ENCODE measurements at regions not wholly inside any gene's neighbourhood (a gene's known extent, or its start where the extent isn't known, plus 50 kb on each side); places are given as distances from the start of the nearest gene placed in this dataset.

DNA sequence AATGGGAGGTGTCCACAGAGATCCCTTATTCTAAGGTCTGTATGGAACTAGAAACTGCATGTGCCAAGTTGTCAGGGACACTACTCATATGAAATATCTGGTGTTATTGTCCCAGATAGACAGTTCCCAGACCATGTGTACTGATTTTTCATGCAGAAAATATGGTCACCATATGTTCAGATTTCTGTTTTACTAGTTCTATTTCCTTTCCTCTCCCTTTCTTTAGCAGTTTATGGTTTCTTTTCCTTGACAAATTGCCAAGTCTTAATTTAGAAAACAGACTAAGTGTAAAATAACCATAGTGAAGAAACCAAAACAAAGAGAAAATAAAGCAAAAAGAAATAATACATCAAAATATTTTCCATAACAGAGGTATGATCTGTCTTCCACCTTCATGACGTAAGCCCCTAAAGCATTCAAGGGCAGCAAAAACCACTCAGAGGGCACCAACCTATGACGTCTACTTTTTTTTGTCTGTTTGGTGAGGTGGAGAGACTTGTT is 248.5 kb downstream of the KCTD12 start:
- H3K36me3 Mint-ChIP-seq, result no peaks in the 10 kb centered on the region
- no peak overlapping the region for H3K27ac Mint-ChIP-seq
- no peak overlapping the region for H3K4me3 Mint-ChIP-seq
- H3K4me1 Mint-ChIP-seq, result no peaks in the 10 kb centered on the region
- no peak for DNase-seq (ENCODE audit: low spot score in 2 of 2)
- peaks cover 2% of the 10 kb centered on the region for H3K9me3 Mint-ChIP-seq
- peaks cover 9% of the 10 kb centered on the region for H3K27me3 Mint-ChIP-seq
- no peak for ATAC-seq (ENCODE audit: low read depth)

DNA sequence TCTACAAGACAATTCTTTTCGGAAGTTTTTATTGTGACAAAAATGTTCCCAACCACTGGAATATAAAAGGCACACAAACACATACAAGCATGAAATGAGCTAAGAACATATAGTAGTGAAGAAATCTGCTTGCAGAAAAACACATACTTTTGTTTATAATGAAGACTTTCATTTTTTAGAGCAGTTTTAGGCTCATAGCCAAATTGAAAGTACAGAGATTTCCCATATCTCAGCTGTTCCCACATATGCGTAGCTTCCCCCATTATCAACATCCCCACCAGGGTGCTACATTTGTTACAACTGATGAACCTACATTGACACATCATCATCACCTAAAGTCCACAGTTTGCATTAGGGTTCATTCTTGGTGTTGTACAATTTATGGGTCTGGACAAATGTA is 249.4 kb downstream of the KCTD12 start:
- Mint-ChIP-seq H3K9me3 (peaks cover 2% of the 10 kb centered on the region), H3K27ac (no peak overlapping the region), H3K4me1 (no peaks in the 10 kb centered on the region), H3K36me3 (no peaks in the 10 kb centered on the region), H3K27me3 (peaks cover 9% of the 10 kb centered on the region), H3K4me3 (no peak overlapping the region)
- DNase-seq (ENCODE audit: low spot score in 2 of 2), result no peak
- no peak for ATAC-seq (ENCODE audit: low read depth)

DNA sequence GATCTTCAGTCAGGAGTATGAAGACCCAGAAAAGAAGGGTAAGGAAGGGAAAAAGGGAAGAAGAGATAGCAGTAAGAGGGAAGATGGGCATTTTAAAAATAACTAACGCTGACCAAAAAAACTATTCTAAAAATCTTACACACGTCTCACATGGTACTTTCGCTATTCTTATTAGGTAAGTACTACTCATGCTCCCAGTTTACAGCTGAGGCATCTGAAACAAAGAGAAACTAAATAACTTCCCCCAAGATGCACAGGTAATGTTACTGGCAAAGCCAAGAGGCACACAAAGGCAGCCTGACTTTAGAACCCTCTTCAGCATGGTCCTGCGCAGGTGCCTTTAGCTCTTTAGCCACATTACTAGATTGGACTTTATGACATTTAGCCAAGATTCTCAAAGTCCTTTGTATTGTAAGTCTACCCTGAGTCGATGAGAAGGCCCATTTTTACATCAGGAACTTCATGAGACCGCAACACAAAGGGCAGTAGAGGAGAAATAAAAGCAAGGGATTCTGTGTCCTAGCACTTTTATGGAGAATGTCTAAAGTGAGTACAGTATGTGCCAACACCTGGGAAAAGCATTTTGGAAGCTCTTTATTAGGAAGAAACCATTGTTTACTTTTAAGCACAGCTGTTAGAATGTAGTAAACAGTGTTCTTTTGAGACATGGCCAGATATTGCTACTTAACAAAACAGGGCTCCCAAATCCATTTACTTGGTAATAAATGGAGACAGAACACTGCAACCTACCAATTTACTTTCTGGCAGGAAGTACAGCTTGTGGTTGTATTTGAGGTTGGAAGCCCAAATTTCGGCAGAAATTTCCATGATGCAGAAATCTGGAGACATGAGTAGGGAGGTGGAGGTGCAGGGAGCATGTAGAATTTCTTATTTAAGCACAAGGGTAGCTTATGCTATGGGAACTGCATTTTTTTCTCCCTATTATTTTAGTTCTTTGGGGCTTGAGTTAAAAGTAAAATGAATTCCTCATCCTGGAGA is 250.7 kb downstream of the KCTD12 start:
- Mint-ChIP-seq H3K27ac (no peak overlapping the region), H3K4me3 (no peak overlapping the region), H3K4me1 (no peaks in the 10 kb centered on the region), H3K27me3 (peaks cover 7% of the 10 kb centered on the region), H3K36me3 (no peaks in the 10 kb centered on the region), H3K9me3 (peaks cover 2% of the 10 kb centered on the region)
- DNase-seq (ENCODE audit: low spot score in 2 of 2) (no peak), ATAC-seq (ENCODE audit: low read depth) (no peak)

DNA sequence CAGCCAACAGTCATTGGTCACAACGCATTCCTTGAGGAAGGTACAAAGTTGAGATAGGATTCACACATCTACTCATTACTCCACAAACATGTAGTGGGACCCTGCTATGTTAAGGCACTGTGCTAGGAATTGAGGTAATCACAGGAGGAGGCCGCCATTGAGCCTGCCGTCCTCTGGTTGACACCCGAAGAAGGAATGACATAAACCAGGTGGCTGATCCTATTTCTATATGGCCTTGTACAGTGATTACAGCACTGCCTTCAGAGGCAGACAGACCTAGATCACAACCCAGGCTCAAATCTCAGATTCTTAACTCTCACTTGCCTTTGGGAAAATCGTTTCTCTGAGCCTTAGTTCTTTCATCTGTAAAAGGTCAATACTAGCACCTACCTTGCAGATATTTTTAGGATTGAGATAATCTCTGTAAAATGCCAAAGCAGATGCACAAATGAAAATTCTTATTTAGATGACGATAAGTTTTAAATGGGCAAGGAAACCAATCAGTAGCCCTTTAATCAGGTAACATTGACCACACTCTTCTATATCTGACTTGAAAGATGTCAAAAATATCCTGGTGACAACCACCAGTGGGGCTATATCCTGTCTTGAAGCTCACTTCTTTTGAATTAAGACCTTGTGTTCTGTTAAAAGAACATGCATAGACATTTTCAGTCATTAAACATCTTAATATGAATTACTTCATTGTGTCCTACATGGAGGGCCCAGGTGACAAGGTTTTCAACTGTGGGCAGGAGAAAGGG is 251.6 kb downstream of the KCTD12 start:
- Mint-ChIP-seq H3K4me1 (no peaks in the 10 kb centered on the region), H3K9me3 (peaks cover 2% of the 10 kb centered on the region), H3K27ac (no peak overlapping the region), H3K27me3 (peaks cover 7% of the 10 kb centered on the region), H3K36me3 (no peaks in the 10 kb centered on the region), H3K4me3 (no peak overlapping the region)
- no peak for ATAC-seq (ENCODE audit: low read depth)
- DNase-seq (ENCODE audit: low spot score in 2 of 2), result no peak

DNA sequence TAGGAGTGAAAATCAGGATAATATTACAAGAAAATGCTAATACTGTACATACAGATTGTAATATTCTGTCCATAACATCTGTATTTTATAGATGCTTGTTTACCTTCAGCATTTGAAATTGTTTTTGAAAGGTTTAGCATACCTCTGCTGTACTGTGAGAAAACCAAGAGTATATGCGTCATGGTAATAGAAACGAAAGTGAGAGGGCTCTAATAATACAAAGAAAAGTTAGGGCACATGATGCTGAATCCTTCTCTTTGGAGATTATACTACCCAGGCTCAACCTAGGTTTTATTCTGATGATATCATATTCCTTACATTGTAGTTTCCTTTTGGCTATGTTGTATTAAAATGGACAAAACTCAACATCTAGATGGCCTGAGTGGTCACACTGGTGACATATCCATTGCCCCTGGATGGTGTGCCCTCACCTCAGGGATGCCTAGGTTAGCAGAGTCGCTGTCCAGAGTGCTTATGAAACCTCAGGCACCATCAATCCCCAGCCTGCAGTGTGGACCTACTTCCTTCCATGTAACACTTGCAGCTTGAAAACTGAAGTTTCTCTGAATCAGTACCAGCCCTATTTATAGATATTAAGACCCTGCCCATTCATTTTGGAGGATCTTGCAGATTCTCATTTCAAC is 253.7 kb downstream of the KCTD12 start:
- ATAC-seq (ENCODE audit: low read depth) (no peak), DNase-seq (ENCODE audit: low spot score in 2 of 2) (no peak)
- Mint-ChIP-seq H3K4me1 (no peaks in the 10 kb centered on the region), H3K36me3 (no peaks in the 10 kb centered on the region), H3K9me3 (peaks cover 4% of the 10 kb centered on the region), H3K27ac (no peak overlapping the region), H3K4me3 (no peak overlapping the region), H3K27me3 (peaks cover 5% of the 10 kb centered on the region)

DNA sequence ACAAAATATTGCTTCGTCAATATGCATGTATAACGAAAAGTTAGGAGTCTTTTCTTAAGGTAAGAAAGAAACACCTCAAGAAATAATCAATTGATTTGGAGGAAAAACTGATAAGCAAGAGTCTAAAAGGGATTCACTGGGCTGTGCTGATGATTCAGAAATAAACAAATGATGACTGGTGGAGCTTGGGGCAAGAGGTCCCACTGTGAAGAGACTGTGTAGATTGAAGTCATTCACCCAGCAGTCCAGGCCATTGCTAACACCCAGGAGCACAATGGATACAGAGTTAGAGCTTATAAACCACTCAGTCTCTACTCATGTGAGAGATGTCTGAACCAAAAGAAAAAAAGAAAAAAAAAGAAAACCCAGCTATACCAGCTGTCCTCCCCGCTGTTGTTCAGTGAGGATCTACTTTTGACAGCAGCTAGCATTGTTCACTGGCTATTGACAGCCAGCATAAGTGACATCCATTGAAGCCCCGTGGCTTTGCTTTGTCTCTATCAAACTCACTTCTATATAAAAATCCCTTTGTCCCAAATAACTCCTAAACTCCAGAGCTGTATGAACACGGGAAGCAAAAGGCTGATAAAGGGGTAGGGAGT is 255.5 kb downstream of the KCTD12 start:
- H3K9me3 Mint-ChIP-seq, result peaks cover 4% of the 10 kb centered on the region
- no peak overlapping the region for H3K27ac Mint-ChIP-seq
- DNase-seq (ENCODE audit: low spot score in 2 of 2) (no peak), ATAC-seq (ENCODE audit: low read depth) (no peak)
- H3K4me3 Mint-ChIP-seq, result no peak overlapping the region
- no peaks in the 10 kb centered on the region for H3K4me1 Mint-ChIP-seq
- H3K36me3 Mint-ChIP-seq, result no peaks in the 10 kb centered on the region
- H3K27me3 Mint-ChIP-seq, result peaks cover 9% of the 10 kb centered on the region

DNA sequence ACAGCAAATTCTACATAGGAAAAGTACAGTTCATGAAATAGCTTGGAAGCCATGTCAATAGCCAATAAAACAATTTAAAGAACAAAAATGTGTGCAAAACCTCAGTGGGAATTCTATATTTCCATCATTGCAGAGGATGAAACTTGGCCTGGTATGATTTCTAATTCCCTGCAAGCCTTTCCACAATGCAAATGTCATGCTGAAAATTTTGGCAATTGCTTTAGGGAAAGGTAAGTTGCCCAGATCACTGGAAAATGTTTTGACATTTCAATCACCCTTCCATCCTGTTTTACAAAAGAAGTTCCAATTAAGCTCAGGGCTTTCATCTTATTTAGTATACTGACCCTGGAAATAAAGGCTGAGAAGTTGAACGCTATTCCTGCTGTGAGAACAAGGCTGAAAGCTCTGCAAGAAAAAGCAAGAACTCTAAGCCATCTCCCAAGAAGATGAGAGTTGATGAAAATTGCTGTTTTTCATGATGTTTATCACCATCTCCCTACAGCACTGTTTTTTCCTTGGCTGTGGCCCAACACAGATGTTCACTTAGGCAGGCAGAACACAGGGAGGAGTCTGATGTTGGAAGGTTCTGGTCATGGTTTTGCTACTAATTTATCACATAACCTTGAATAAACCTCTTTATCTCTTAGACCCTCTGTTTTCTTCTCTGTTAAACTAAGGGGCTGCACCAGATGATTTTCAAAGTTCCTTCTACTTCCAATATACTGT is 263.7 kb downstream of the KCTD12 start:
- Mint-ChIP-seq H3K4me3 (no peak overlapping the region), H3K9me3 (no peaks in the 10 kb centered on the region), H3K27ac (no peak overlapping the region), H3K27me3 (peaks cover 9% of the 10 kb centered on the region), H3K36me3 (no peaks in the 10 kb centered on the region), H3K4me1 (no peaks in the 10 kb centered on the region)
- DNase-seq (ENCODE audit: low spot score in 2 of 2) (no peak), ATAC-seq (ENCODE audit: low read depth) (no peak)

DNA sequence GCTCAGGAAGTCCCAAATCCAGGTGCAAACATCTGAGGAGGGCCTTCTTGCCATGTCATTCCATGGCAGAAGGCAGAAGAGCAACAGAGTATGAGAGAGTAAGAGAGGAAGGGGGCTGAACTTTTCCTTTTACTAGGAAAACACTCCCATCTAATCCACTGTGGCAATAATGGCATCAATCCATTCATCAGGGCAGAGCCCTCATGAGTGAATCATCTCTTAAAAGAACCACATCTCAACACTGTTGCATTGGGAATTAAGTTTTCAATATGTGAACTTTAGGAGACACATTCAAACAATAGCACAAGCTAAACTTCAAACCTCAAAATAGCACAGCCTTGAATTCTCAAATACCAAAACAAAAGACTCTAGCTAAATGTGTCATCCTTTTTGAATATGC is 264.5 kb downstream of the KCTD12 start:
- H3K4me3 Mint-ChIP-seq, result no peak overlapping the region
- H3K4me1 Mint-ChIP-seq, result no peaks in the 10 kb centered on the region
- no peak overlapping the region for H3K27ac Mint-ChIP-seq
- H3K36me3 Mint-ChIP-seq, result no peaks in the 10 kb centered on the region
- H3K9me3 Mint-ChIP-seq, result no peaks in the 10 kb centered on the region
- no peak for ATAC-seq (ENCODE audit: low read depth)
- peaks cover 9% of the 10 kb centered on the region for H3K27me3 Mint-ChIP-seq
- DNase-seq (ENCODE audit: low spot score in 2 of 2), result no peak

DNA sequence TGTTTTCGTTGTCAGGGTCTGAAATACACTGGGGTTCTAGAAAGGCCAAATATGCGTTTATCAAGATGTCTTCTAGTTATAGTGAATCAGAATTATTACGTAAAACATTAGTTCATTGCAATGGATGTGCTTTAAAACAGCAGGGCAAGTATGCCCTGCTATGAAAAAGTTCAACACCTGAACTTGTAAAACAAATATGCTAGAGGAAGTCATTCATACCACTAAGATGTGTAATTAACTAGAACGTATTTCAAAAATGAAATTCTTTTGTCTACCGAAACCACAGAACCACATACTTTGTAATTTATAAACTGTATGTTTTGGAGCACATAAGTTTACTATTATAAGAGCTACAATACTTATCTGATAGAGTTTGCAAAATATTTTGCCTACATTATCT is 266.2 kb downstream of the KCTD12 start:
- Mint-ChIP-seq H3K27ac (no peak overlapping the region), H3K9me3 (no peaks in the 10 kb centered on the region), H3K4me1 (no peaks in the 10 kb centered on the region), H3K36me3 (no peaks in the 10 kb centered on the region), H3K27me3 (peaks cover 2% of the 10 kb centered on the region), H3K4me3 (no peak overlapping the region)
- DNase-seq (ENCODE audit: low spot score in 2 of 2) (no peak), ATAC-seq (ENCODE audit: low read depth) (no peak)

DNA sequence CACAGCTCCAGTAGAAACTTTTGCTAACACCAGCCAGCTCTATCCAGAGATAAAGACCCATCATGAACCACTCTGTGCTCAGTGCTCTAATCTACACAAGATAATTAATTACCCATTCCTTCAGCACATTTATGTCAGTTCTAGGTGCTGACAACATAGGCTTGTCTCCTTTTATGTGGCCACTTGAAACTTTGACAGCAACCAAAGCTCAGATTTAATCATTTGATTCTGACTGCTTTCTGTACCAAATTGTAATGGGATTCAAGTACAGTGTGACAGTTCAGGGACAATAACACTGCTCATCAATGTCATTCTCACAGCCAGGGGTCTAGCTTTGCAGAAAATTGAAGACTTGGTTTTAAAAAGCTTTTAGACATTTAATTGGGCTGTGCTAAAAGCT is 266.6 kb downstream of the KCTD12 start:
- no peak overlapping the region for H3K27ac Mint-ChIP-seq
- ATAC-seq (ENCODE audit: low read depth), result no peak
- no peaks in the 10 kb centered on the region for H3K36me3 Mint-ChIP-seq
- DNase-seq (ENCODE audit: low spot score in 2 of 2), result no peak
- no peak overlapping the region for H3K4me3 Mint-ChIP-seq
- no peaks in the 10 kb centered on the region for H3K9me3 Mint-ChIP-seq
- H3K4me1 Mint-ChIP-seq, result no peaks in the 10 kb centered on the region
- H3K27me3 Mint-ChIP-seq, result peaks cover 2% of the 10 kb centered on the region

DNA sequence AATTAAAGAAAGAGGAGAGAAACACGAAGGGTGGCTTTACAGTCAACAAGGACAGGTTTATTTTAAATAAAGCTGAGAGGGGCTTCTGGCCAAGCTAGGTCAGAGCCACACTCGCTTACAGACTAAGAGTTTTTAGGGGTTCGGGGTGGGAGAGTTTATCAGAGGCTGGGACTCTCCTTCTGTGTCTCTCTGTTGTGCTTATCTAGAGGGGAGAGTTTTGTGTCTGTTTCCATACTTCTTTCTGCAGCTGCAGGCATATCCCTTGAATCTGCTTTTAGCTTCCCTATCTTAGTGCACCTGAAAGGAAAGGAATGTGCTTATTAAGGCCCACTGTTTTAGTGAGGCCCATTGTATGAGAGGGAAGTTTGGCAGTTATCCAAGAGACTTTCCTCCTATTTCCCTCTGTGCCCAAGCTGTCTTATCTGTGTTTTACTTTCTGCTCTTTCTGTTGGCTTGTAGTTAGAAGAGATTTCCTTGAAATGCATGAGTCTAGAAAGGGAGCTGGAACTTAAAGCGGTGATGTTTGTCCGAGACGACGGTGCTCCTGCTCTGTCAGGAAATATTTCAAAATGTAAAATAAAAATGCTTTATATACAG is 275.3 kb downstream of the KCTD12 start:
- no peaks in the 10 kb centered on the region for H3K36me3 Mint-ChIP-seq
- DNase-seq (ENCODE audit: low spot score in 2 of 2) (no peak), ATAC-seq (ENCODE audit: low read depth) (no peak)
- H3K4me1 Mint-ChIP-seq, result no peaks in the 10 kb centered on the region
- no peaks in the 10 kb centered on the region for H3K9me3 Mint-ChIP-seq
- H3K27me3 Mint-ChIP-seq, result no peaks in the 10 kb centered on the region
- no peak overlapping the region for H3K27ac Mint-ChIP-seq
- no peak overlapping the region for H3K4me3 Mint-ChIP-seq

DNA sequence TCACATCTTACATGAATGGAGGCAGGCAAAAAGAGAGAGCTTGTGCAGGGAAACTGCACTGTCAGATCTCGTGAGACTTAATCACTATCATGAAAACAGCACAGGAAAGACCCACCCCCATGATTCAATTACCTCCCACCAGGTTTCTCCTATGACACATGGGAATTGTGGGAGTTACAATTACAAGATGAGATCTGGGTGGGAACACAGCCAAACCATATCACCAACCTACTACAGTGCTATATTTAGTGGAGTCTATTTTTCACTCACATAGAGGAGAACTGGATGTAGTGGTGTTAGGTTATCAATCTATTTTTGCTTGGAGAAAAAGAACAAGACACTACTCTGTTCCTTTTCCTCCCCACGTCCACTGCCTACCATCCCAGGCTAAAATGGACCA is 276.6 kb downstream of the KCTD12 start:
- Mint-ChIP-seq H3K36me3 (no peaks in the 10 kb centered on the region), H3K27me3 (no peaks in the 10 kb centered on the region), H3K9me3 (no peaks in the 10 kb centered on the region), H3K4me3 (no peak overlapping the region), H3K27ac (no peak overlapping the region), H3K4me1 (no peaks in the 10 kb centered on the region)
- ATAC-seq (ENCODE audit: low read depth) (no peak), DNase-seq (ENCODE audit: low spot score in 2 of 2) (no peak)

DNA sequence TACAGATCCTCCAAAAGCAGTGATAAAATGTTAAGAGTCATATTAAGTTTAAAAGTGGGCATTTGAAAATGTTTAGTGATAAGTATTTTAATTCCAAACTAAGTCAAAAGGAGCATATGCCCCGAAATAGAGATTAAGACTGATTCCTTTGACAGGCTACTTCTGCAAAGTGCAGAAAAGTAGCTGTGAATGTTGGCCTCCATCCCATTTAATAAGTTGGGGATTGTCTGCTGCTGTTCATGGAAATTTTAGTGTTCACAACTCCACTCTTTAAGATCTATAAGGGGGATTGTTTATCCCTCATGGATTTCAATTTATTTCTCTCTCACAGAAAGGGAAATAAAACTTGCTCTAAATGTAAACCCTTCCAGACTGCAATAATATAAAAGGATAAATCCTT is 278.3 kb downstream of the KCTD12 start:
- ATAC-seq (ENCODE audit: low read depth) (no peak), DNase-seq (ENCODE audit: low spot score in 2 of 2) (no peak)
- no peaks in the 10 kb centered on the region for H3K4me1 Mint-ChIP-seq
- no peak overlapping the region for H3K4me3 Mint-ChIP-seq
- H3K36me3 Mint-ChIP-seq, result no peaks in the 10 kb centered on the region
- no peaks in the 10 kb centered on the region for H3K9me3 Mint-ChIP-seq
- no peaks in the 10 kb centered on the region for H3K27me3 Mint-ChIP-seq
- H3K27ac Mint-ChIP-seq, result no peak overlapping the region

Data from memory B cell (primary cell).